ENCODE measurements at regions not wholly inside any gene's neighbourhood (a gene's known extent, or its start where the extent isn't known, plus 50 kb on each side); places are given as distances from the start of the nearest gene placed in this dataset.

- TF ChIP-seq EZH2 (IDR thresholded peaks at IDR 0.05; ENCODE audit: low read depth, low read length, severe bottlenecking) (no peak), ZNF274 (IDR thresholded peaks at IDR 0.05; ENCODE audit: borderline replicate concordance, extremely low read depth, low read length) (no peak), SP1 (IDR thresholded peaks at IDR 0.05; ENCODE audit: low read depth, low read length) (no peak), MAX (IDR thresholded peaks at IDR 0.05) (no peak), ASH2L (IDR thresholded peaks at IDR 0.05; ENCODE audit: low read length) (no peak), POLR2A (IDR thresholded peaks at IDR 0.05; ENCODE audit: control extremely low read depth in 1 of 2, low read depth in 2 of 2, low read length in 2 of 2) (no peak), RAD21 (IDR thresholded peaks at IDR 0.05 in 1 of 2, conservative IDR thresholded peaks at IDR 0.05 in 1 of 2; ENCODE audit: low read depth in 2 of 2, low read length in 2 of 2) (no peak), RFX5 (IDR thresholded peaks at IDR 0.05; ENCODE audit: borderline replicate concordance, low read depth, low read length) (no peak), BCL11A (IDR thresholded peaks at IDR 0.05; ENCODE audit: low read depth in 2 of 2, low read length in 2 of 2) (no peak), EP300 (IDR thresholded peaks at IDR 0.05; ENCODE audit: borderline replicate concordance in 1 of 2, low read depth in 2 of 2, low read length in 2 of 2) (no peak), YY1 (IDR thresholded peaks at IDR 0.05; ENCODE audit: low read depth, low read length) (no peak), SP4 (IDR thresholded peaks at IDR 0.05; ENCODE audit: low read length) (no peak), CHD2 (IDR thresholded peaks at IDR 0.05; ENCODE audit: low read length) (no peak)
- TF ChIP-seq, protein P1, sequence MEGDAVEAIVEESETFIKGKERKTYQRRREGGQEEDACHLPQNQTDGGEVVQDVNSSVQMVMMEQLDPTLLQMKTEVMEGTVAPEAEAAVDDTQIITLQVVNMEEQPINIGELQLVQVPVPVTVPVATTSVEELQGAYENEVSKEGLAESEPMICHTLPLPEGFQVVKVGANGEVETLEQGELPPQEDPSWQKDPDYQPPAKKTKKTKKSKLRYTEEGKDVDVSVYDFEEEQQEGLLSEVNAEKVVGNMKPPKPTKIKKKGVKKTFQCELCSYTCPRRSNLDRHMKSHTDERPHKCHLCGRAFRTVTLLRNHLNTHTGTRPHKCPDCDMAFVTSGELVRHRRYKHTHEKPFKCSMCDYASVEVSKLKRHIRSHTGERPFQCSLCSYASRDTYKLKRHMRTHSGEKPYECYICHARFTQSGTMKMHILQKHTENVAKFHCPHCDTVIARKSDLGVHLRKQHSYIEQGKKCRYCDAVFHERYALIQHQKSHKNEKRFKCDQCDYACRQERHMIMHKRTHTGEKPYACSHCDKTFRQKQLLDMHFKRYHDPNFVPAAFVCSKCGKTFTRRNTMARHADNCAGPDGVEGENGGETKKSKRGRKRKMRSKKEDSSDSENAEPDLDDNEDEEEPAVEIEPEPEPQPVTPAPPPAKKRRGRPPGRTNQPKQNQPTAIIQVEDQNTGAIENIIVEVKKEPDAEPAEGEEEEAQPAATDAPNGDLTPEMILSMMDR (IDR thresholded peaks at IDR 0.05; ENCODE audit: control extremely low read depth in 1 of 3, insufficient read depth in 1 of 3, low read depth in 1 of 3, low read length in 3 of 3): no peak
These were observed 153.9 kb downstream of the CEP135 start for GRCh38 chr4:56102601-56103000.
